SK-N-SH (cell line): ENCODE measurements at regions not wholly inside any gene's neighbourhood (a gene's known extent, or its start where the extent isn't known, plus 50 kb on each side); places are given as distances from the start of the nearest gene placed in this dataset.

Experiments
- CTCF ChIA-PET: fragments of 300-600, 350-600 bp; formaldehyde crosslinking; extraction: SDS; loops from one replicate; lab custom pipeline; 2021; lab: Yijun Ruan, JAX
- POLR2A ChIA-PET: fragments of 350-600 bp; sonication (Branson Sonifier 250); formaldehyde crosslinking; extraction: SDS; loops from one replicate; lab custom pipeline; 2020; ENCODE audit warnings: antibody characterized with exemption, inconsistent platforms; lab: Yijun Ruan, JAX
- DNase-seq: peaks from one replicate; pipeline ENCODE4 v3.0.0; 2012
- H2AFZ ChIP-seq: fragments of 200-600 bp; sonication (generic); 2 replicates; pipeline ENCODE4 v1.8.1; 2016; ENCODE audit warnings: antibody characterized with exemption, mild to moderate bottlenecking, low read depth
- H3F3A ChIP-seq: fragments of 200-600 bp; sonication (generic); replicated peaks from 2 replicates; pipeline ENCODE3; 2016; ENCODE audit warnings: antibody characterized with exemption, mild to moderate bottlenecking; ENCODE audit not compliant: insufficient read depth
- H3K27ac ChIP-seq, 2 experiments: fragments of 200-500 bp in 1 of 2; fragments of 200-600 bp in 1 of 2; sonication (Bioruptor generic) in 1 of 2; sonication (generic), shearing (Covaris generic) in 1 of 2; 2 replicates each; pipeline versions ENCODE4 v1.5.1 to v1.6.1; 2014 to 2016; ENCODE audit warnings: low read depth in 2 of 2, inconsistent platforms in 1 of 2, low read length in 1 of 2, mild to moderate bottlenecking in 1 of 2, mixed read lengths in 1 of 2
- H3K27me3 ChIP-seq: fragments of 200-600 bp; sonication (generic), shearing (Covaris generic); 2 replicates; pipeline ENCODE4 v1.6.1; 2016; ENCODE audit warnings: mixed run types; ENCODE audit not compliant: insufficient read depth
- H3K36me3 ChIP-seq, 2 experiments: fragments of 200-500 bp in 1 of 2; fragments of 200-600 bp in 1 of 2; sonication (Bioruptor generic) in 1 of 2; sonication (generic) in 1 of 2; replicated peaks in 1 of 2; 2 replicates each; pipeline versions ENCODE3 to v1.5.1; 2014 to 2016; ENCODE audit warnings: low read length in 1 of 2, mild to moderate bottlenecking in 1 of 2; ENCODE audit not compliant: insufficient read depth in 2 of 2, control insufficient read depth in 1 of 2
- H3K4me1 ChIP-seq, 2 experiments: fragments of 200-500 bp in 1 of 2; fragments of 200-600 bp in 1 of 2; sonication (Bioruptor generic) in 1 of 2; sonication (generic), shearing (Covaris generic) in 1 of 2; 2 replicates each; pipeline versions ENCODE4 v1.5.1 to v1.6.1; 2014 to 2016; ENCODE audit warnings: low read depth in 1 of 2, low read length in 1 of 2, mixed run types in 1 of 2; ENCODE audit not compliant: insufficient read depth in 2 of 2, control insufficient read depth in 1 of 2
- H3K4me2 ChIP-seq: fragments of 200-600 bp; sonication (generic), shearing (Covaris generic); 2 replicates; pipeline ENCODE4 v1.6.1; 2017; ENCODE audit warnings: mixed run types
- H3K4me3 ChIP-seq, 2 experiments: fragments of 200-500 bp in 1 of 2; fragments of 200-600 bp in 1 of 2; sonication (Bioruptor generic) in 1 of 2; sonication (generic), shearing (Covaris generic) in 1 of 2; 2 replicates each; pipeline versions ENCODE4 v1.5.1 to v1.8.1; 2014 to 2016; ENCODE audit warnings: low read depth in 2 of 2, inconsistent platforms in 1 of 2, low read length in 1 of 2, mild to moderate bottlenecking in 1 of 2, mixed read lengths in 1 of 2, moderate library complexity in 1 of 2
- H3K79me2 ChIP-seq: fragments of 200-600 bp; sonication (generic); 2 replicates; pipeline ENCODE4 v1.8.1; 2017; ENCODE audit warnings: mild to moderate bottlenecking; ENCODE audit not compliant: insufficient read depth
- H3K9ac ChIP-seq: fragments of 200-600 bp; sonication (generic); 2 replicates; pipeline ENCODE4 v1.6.1; 2017; ENCODE audit warnings: mixed run types
- H3K9me2 ChIP-seq: fragments of 200-600 bp; sonication (generic); 2 replicates; pipeline ENCODE4 v1.6.1; 2017; ENCODE audit warnings: mixed run types
- H3K9me3 ChIP-seq: fragments of 200-600 bp; sonication (generic); 2 replicates; pipeline ENCODE4 v1.6.1; 2017; ENCODE audit warnings: mixed run types, mild to moderate bottlenecking, moderate library complexity
- H4K20me1 ChIP-seq: fragments of 200-600 bp; sonication (generic); 2 replicates; pipeline ENCODE4 v1.6.1; 2017; ENCODE audit warnings: mild to moderate bottlenecking, mixed run types; ENCODE audit not compliant: insufficient read depth
- GATA2 ChIP-seq: sonication (generic); formaldehyde crosslinking; IDR thresholded peaks from 2 replicates; pipeline ENCODE4 v1.5.0; 2020; ENCODE audit warnings: mild to moderate bottlenecking, missing genetic modification reagents
- JUND ChIP-seq: IDR thresholded peaks from 2 replicates; pipeline ENCODE4 v1.4.0; 2012
- RCOR1 ChIP-seq: fragments of 150-350 bp; IDR thresholded peaks from 2 replicates; pipeline ENCODE4 v1.6.1; 2017; ENCODE audit warnings: antibody characterized with exemption, low read length
- YY1 ChIP-seq: IDR thresholded peaks from 2 replicates; pipeline ENCODE4 v1.4.0; 2012; ENCODE audit warnings: low read depth, mild to moderate bottlenecking
- WGBS: methylation state at CpG from one replicate; pipeline ENCODE4 v1.1.6; 2017; ENCODE audit warnings: low lambda C conversion rate; 5-methylcytosine and 5-hydroxymethylcytosine counted together
- TF ChIP-seq, protein P1 (sequence below): IDR thresholded peaks from 2 replicates; pipeline ENCODE4 v1.6.1; 2012; ENCODE audit warnings: mild to moderate bottlenecking, low read depth, low read length, moderate library complexity
- TF ChIP-seq, protein P2 (sequence below): IDR thresholded peaks from 2 replicates; pipeline ENCODE4 v1.4.0; 2012; ENCODE audit warnings: low read depth, borderline replicate concordance
- TF ChIP-seq, protein P3 (sequence below): IDR thresholded peaks from 2 replicates; pipeline ENCODE4 v1.4.0; 2012; ENCODE audit warnings: low read depth
- TF ChIP-seq, protein P4 (sequence below): fragments of 150-350 bp; IDR thresholded peaks from 2 replicates; pipeline ENCODE4 v1.6.1; 2017; ENCODE audit warnings: antibody characterized with exemption, low read length, low read depth, borderline replicate concordance
- TF ChIP-seq, protein P5 (sequence below): IDR thresholded peaks from 2 replicates; pipeline ENCODE4 v1.4.0; 2012; ENCODE audit warnings: low read depth, borderline replicate concordance

DNA sequence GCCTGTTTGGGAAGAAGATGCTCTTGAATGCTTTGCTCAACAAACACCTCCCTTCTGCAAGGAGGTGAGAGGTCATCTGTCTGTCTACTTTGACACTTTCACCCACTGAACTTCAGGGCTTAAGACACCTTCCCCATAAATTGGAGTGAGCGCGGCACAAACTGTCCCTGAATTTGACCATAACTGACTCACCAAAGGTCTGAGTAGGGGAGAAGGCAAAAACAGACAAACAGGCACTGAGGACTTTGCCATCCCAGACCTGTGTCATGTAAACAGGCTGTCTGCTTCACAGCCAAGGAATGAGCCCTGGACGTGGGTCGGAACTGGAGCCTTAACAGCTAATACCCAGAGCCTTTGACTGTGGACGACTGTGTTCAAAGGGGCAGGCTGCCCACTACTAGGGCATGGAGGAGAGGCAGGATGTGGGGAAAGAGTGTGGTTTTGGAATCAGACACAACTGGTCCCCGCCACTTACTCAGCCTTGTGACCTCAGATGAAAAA is 320.9 kb upstream of the KLF4 start (continued):
- TF ChIP-seq, protein P1, sequence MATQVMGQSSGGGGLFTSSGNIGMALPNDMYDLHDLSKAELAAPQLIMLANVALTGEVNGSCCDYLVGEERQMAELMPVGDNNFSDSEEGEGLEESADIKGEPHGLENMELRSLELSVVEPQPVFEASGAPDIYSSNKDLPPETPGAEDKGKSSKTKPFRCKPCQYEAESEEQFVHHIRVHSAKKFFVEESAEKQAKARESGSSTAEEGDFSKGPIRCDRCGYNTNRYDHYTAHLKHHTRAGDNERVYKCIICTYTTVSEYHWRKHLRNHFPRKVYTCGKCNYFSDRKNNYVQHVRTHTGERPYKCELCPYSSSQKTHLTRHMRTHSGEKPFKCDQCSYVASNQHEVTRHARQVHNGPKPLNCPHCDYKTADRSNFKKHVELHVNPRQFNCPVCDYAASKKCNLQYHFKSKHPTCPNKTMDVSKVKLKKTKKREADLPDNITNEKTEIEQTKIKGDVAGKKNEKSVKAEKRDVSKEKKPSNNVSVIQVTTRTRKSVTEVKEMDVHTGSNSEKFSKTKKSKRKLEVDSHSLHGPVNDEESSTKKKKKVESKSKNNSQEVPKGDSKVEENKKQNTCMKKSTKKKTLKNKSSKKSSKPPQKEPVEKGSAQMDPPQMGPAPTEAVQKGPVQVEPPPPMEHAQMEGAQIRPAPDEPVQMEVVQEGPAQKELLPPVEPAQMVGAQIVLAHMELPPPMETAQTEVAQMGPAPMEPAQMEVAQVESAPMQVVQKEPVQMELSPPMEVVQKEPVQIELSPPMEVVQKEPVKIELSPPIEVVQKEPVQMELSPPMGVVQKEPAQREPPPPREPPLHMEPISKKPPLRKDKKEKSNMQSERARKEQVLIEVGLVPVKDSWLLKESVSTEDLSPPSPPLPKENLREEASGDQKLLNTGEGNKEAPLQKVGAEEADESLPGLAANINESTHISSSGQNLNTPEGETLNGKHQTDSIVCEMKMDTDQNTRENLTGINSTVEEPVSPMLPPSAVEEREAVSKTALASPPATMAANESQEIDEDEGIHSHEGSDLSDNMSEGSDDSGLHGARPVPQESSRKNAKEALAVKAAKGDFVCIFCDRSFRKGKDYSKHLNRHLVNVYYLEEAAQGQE = no peak
- TF ChIP-seq, protein P2, sequence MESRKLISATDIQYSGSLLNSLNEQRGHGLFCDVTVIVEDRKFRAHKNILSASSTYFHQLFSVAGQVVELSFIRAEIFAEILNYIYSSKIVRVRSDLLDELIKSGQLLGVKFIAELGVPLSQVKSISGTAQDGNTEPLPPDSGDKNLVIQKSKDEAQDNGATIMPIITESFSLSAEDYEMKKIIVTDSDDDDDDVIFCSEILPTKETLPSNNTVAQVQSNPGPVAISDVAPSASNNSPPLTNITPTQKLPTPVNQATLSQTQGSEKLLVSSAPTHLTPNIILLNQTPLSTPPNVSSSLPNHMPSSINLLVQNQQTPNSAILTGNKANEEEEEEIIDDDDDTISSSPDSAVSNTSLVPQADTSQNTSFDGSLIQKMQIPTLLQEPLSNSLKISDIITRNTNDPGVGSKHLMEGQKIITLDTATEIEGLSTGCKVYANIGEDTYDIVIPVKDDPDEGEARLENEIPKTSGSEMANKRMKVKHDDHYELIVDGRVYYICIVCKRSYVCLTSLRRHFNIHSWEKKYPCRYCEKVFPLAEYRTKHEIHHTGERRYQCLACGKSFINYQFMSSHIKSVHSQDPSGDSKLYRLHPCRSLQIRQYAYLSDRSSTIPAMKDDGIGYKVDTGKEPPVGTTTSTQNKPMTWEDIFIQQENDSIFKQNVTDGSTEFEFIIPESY = no peak
- TF ChIP-seq RCOR1 = no peak
- no peak for TF ChIP-seq YY1
- TF ChIP-seq, protein P3, sequence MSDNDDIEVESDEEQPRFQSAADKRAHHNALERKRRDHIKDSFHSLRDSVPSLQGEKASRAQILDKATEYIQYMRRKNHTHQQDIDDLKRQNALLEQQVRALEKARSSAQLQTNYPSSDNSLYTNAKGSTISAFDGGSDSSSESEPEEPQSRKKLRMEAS = no peak
- no peak for TF ChIP-seq GATA2 (CRISPR knock-in tag)
- TF ChIP-seq, protein P4, sequence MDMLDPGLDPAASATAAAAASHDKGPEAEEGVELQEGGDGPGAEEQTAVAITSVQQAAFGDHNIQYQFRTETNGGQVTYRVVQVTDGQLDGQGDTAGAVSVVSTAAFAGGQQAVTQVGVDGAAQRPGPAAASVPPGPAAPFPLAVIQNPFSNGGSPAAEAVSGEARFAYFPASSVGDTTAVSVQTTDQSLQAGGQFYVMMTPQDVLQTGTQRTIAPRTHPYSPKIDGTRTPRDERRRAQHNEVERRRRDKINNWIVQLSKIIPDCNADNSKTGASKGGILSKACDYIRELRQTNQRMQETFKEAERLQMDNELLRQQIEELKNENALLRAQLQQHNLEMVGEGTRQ = no peak

DNA sequence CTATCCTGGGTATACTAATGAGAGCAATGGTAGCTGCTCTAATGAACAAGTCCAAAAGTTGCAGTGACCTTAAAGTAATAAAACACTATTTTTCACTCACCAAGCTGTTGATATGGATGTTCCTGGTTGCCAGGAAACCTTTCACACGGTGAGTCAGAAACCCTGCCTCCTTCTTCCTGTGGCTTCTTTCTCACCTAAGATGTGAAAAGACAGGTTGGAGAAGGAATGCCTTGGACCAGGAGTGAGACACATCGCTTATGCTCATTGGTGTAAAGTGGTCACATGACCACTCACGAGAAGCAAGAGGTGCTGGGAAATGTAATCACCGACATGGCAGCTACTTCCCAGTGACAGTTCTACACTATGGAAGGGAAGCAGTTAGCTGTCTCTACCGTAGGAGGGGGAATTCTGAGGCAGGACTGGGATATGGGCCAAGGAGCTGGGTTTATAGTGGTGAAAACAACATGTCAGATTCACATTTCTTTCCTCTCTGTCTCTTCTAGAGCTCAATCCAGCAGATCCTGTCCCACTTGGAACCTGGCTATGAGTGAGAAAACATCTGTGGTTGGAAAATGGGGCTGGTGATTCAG is 320.4 kb upstream of the KLF4 start:
- TF ChIP-seq GATA2 (CRISPR knock-in tag) (no peak), JUND (no peak)
- TF ChIP-seq, protein P5, sequence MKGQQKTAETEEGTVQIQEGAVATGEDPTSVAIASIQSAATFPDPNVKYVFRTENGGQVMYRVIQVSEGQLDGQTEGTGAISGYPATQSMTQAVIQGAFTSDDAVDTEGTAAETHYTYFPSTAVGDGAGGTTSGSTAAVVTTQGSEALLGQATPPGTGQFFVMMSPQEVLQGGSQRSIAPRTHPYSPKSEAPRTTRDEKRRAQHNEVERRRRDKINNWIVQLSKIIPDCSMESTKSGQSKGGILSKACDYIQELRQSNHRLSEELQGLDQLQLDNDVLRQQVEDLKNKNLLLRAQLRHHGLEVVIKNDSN = peak; percentile 55; the same call in 1 of the 2 replicates

More for the DNA sequence above, 320.4 kb upstream of the KLF4 start:
- no peaks in the 10 kb centered on the region for H3K4me1 ChIP-seq
- no peaks in the 10 kb centered on the region for H3F3A ChIP-seq
- no peaks in the 10 kb centered on the region for H4K20me1 ChIP-seq
- POLR2A ChIA-PET = no interaction called here
- 10% methylated on average over 5 of the region's 5 CpGs for WGBS
- no peak overlapping the region for H3K4me2 ChIP-seq
- DNase-seq = no peak
- no peak overlapping the region for H3K9ac ChIP-seq
- H3K9me3 ChIP-seq = no peaks in the 10 kb centered on the region
- no peaks in the 10 kb centered on the region for H3K9me2 ChIP-seq
- no peaks in the 10 kb centered on the region for H3K79me2 ChIP-seq
- CTCF ChIA-PET = no interaction called here
- no peak overlapping the region for H3K27ac ChIP-seq
- no peaks in the 10 kb centered on the region for H3K36me3 ChIP-seq
- H3K4me3 ChIP-seq = no peak overlapping the region
- H2AFZ ChIP-seq = no peak overlapping the region
- no peaks in the 10 kb centered on the region; the same call in 1 of the 2 replicates for H3K27me3 ChIP-seq
